ENCODE measurements at regions not wholly inside any gene's neighbourhood (a gene's known extent, or its start where the extent isn't known, plus 50 kb on each side); places are given as distances from the start of the nearest gene placed in this dataset.

DNA sequence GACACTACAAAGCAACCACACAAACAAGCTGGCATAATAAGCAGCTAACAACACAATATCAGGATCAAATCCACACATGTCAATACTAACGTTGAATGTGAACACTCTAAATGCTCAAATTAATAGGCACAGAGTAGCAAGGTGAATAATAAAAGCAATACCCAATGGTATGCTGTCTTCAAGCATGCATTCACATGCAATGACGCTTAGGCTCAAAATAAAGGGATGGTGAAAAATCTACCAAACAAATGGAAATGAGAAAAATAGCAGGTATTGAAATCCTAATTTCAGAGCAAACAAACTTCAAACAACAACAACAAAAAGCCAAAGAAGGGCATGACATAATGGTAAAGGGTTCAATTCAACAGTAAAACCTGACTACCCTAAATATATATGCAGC, 74.0 kb upstream of the FAM47B start:
- TF ChIP-seq, protein P1, sequence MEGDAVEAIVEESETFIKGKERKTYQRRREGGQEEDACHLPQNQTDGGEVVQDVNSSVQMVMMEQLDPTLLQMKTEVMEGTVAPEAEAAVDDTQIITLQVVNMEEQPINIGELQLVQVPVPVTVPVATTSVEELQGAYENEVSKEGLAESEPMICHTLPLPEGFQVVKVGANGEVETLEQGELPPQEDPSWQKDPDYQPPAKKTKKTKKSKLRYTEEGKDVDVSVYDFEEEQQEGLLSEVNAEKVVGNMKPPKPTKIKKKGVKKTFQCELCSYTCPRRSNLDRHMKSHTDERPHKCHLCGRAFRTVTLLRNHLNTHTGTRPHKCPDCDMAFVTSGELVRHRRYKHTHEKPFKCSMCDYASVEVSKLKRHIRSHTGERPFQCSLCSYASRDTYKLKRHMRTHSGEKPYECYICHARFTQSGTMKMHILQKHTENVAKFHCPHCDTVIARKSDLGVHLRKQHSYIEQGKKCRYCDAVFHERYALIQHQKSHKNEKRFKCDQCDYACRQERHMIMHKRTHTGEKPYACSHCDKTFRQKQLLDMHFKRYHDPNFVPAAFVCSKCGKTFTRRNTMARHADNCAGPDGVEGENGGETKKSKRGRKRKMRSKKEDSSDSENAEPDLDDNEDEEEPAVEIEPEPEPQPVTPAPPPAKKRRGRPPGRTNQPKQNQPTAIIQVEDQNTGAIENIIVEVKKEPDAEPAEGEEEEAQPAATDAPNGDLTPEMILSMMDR (conservative IDR thresholded peaks at IDR 0.05), result no peak
- no peak for TF ChIP-seq ZFX (IDR thresholded peaks at IDR 0.05)
- no peak overlapping the region for H3K27ac ChIP-seq

DNA sequence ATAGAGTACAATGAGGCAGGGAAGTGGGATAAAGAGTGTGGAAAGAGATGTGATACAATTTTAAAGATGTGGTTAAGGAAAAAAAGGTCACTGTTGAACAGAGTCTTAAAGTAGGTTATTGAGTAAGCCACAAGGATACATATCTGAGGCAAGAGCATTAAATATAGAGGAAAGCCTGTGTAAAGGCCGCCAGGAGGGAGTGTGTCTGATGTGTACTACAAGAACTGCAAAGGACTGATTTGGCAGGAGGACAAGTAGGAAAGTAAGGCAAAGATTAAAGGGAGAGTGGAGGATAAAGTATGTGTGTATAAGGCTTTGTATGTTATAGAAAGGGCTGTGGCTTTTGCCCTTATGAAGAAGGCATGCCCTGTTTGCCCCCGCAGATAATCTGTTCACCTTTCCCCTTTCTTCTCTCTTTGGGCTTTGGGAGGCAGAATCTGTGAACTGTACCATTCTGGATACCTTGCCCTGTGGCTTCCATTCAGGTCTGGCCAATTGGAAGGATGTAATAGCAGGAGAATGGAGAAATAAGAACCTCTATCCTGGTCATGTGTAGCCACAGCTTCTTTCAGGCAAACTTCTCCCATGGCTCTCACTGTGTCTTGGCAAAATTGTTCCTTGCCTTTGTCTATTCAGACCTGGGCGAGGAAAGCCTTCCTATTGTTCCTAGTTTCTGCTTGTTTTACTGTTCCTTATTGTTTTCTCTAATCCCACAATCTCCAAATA, 68.9 kb upstream of the FAM47B start:
- no peak for TF ChIP-seq ZFX (IDR thresholded peaks at IDR 0.05)
- TF ChIP-seq, protein P1 (conservative IDR thresholded peaks at IDR 0.05), result no peak
- H3K27ac ChIP-seq, result peak overlapping the region; percentile 66; the same call in 1 of the 2 replicates

DNA sequence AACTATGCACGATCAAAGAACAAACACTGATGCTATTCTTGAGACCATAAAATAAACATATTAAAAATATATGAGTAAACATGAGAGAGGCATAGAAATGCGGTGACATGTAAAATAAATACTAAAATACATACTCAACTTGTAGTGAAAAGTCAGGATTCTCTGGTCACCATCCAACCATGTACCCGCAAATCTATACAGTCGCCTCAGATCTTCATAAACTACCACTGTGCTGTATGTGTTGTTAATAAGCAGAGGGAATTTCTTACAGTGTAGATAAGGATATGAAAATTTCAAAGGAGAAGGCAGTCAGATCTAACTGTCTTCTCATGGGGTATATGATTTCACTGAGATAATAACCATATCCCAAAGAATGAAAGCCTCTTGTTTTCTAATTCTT, 67.8 kb upstream of the FAM47B start:
- TF ChIP-seq ZFX (IDR thresholded peaks at IDR 0.05), result no peak
- TF ChIP-seq, protein P1 (conservative IDR thresholded peaks at IDR 0.05), result no peak
- no peak overlapping the region; the same call in 1 of the 2 replicates for H3K27ac ChIP-seq

DNA sequence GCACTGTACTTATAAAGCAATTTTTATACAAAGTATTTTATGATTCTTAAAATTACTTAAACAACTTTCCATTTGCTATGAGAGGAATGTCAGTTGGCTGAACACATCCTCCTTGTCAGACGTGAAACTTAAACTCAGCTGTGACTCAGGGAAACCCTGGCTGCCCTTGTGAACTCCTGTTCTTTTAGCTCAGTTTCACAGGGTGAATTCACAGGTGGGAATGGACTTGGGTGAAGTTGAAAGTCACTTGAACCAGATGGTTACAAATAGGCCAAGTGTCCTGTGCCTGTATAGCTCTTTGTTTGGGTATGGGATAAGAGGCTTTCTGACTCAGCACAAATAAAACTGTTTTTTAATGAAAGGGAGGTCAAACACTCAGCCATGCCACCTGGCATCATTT, 67.4 kb upstream of the FAM47B start:
- TF ChIP-seq, protein P1 (conservative IDR thresholded peaks at IDR 0.05), result no peak
- no peak for TF ChIP-seq ZFX (IDR thresholded peaks at IDR 0.05)
- H3K27ac ChIP-seq, result peak overlapping the region; percentile 47; the same call in 1 of the 2 replicates

DNA sequence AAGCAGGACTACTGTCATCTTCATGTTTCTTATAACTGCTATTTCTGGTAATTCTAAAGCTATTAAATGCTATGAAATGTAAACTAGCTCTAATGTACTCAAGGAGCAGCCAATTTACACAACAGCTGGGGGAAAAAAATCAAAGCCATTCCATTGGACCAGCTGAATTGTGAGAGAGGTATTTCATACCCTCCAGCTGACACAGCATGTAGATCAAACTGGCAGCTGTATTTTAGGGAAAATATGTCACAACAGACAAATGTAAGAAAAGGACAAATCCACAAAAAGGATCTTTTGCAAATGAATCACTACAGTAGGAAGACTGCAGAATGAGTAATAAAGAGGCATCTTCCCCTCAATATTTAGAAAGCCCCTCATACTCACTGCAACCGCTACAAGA, 65.2 kb upstream of the FAM47B start:
- TF ChIP-seq, protein P1 (conservative IDR thresholded peaks at IDR 0.05), result no peak
- TF ChIP-seq ZFX (IDR thresholded peaks at IDR 0.05), result no peak

DNA sequence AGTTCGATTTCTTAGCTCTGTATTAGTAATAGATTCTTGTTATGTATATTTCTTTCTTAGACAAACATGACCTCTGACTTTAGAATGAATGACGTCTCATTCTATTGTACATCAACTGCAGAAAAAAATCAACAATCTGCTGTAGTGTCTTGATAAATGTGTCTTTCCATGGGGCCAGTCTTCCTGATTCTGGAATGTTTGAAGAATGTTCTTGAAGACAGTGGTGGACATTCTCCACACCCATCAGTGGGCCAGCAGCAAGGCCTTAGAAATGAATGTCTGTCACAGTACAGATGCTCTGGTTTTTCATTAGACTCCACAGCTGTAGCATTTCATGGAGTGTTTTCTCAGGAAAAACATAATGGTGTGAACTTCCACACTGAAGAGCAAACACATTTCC, 63.2 kb upstream of the FAM47B start:
- TF ChIP-seq ZFX (IDR thresholded peaks at IDR 0.05), result no peak
- TF ChIP-seq, protein P1 (conservative IDR thresholded peaks at IDR 0.05), result no peak
- H3K27ac ChIP-seq, result no peak overlapping the region

More for the DNA sequence above, 65.2 kb upstream of the FAM47B start:
- H3K27ac ChIP-seq, result no peak overlapping the region

DNA sequence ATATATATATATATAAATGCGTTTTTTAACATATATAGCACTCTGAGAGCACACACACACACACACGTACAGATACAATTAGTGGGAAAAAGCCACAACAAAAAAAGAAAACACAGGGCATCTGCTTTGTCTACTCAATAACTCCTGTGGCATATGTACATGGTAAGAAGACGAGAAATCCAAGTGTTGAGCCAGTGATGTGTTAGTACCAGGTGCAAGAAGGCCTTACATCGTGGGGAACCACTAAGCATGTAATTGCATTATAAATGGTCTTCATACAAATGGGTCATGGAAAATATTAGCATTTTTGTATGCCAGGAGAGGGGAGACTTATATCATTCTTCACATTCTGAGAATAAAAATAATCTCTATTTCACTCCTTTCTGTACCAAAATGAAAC, 62.7 kb upstream of the FAM47B start:
- no peak overlapping the region for H3K27ac ChIP-seq
- TF ChIP-seq, protein P1 (conservative IDR thresholded peaks at IDR 0.05), result no peak
- no peak for TF ChIP-seq ZFX (IDR thresholded peaks at IDR 0.05)

Measured in C4-2B (cell line).